Aorta (tissue), 5 donors: ENCODE measurements at regions not wholly inside any gene's neighbourhood (a gene's known extent, or its start where the extent isn't known, plus 50 kb on each side); places are given as distances from the start of the nearest gene placed in this dataset.

Source experiments
- ATAC-seq: fragments of 200-7000 bp; cut with Tn5 transposase; one replicate; pipeline ENCODE4 v1.9.1; 2022; ENCODE audit warnings: moderate library complexity; ENCODE audit not compliant: low FRiP score
- DNase-seq, 2 donors: peaks; one replicate each; pipeline ENCODE4 v3.0.0-alpha.2; 2020
- H3K27ac ChIP-seq, 2 donors: one replicate each; pipeline ENCODE4 v1.5.1; 2013; ENCODE audit warnings: low read length in 2 of 2, mild to moderate bottlenecking in 2 of 2, moderate library complexity in 2 of 2, control low read depth in 1 of 2, inconsistent platforms in 1 of 2, low read depth in 1 of 2
- H3K27me3 ChIP-seq, 2 donors: one replicate each; pipeline ENCODE4 v1.6.1; 2013; ENCODE audit warnings: control low read depth in 1 of 2, low read length in 1 of 2, mild to moderate bottlenecking in 1 of 2, moderate library complexity in 1 of 2; ENCODE audit not compliant: insufficient read depth in 2 of 2, control insufficient read depth in 1 of 2
- H3K36me3 ChIP-seq, 2 donors: one replicate each; pipeline ENCODE4 v1.6.1; 2013; ENCODE audit warnings: control low read depth in 1 of 2, low read length in 1 of 2, mild to moderate bottlenecking in 1 of 2; ENCODE audit not compliant: insufficient read depth in 2 of 2, control insufficient read depth in 1 of 2
- H3K4me1 ChIP-seq, 2 donors: one replicate each; pipeline ENCODE4 v1.6.1; 2013; ENCODE audit warnings: low read length in 2 of 2, control low read depth in 1 of 2, mild to moderate bottlenecking in 1 of 2, moderate library complexity in 1 of 2; ENCODE audit not compliant: insufficient read depth in 2 of 2, control insufficient read depth in 1 of 2
- H3K4me3 ChIP-seq, 2 donors: one replicate each; pipeline ENCODE4 v1.5.1; 2013; ENCODE audit warnings: low read length in 2 of 2, control low read depth in 1 of 2, mild to moderate bottlenecking in 1 of 2
- H3K9me3 ChIP-seq: one replicate; pipeline ENCODE4 v1.6.1; 2013; ENCODE audit warnings: mild to moderate bottlenecking, low read length; ENCODE audit not compliant: control insufficient read depth
- WGBS, 2 donors: extraction: QIAGEN DNeasy Blood & Tissue Kit; methylation state at CpG; one replicate each; pipeline ENCODE4 v1.1.7; 2013; 5-methylcytosine and 5-hydroxymethylcytosine counted together
- intact Hi-C, 2 donors: fragments of 100-400 bp; cut with DNase I; formaldehyde crosslinking; loops; one replicate each; pipeline versions ENCODE4 v1.14.2 to v1.15.0; 2022
- donor health status: healthy with polysubstance abuse.
- donor health status: Bipolar disorder and iron deficiency.
- donor health status: DM: no; HTN: no; CAD: no.
- donor health status: DM: no; HTN: no; CAD: no.
- donor health status: DM: yes; HTN: yes; CAD: no.

DNA sequence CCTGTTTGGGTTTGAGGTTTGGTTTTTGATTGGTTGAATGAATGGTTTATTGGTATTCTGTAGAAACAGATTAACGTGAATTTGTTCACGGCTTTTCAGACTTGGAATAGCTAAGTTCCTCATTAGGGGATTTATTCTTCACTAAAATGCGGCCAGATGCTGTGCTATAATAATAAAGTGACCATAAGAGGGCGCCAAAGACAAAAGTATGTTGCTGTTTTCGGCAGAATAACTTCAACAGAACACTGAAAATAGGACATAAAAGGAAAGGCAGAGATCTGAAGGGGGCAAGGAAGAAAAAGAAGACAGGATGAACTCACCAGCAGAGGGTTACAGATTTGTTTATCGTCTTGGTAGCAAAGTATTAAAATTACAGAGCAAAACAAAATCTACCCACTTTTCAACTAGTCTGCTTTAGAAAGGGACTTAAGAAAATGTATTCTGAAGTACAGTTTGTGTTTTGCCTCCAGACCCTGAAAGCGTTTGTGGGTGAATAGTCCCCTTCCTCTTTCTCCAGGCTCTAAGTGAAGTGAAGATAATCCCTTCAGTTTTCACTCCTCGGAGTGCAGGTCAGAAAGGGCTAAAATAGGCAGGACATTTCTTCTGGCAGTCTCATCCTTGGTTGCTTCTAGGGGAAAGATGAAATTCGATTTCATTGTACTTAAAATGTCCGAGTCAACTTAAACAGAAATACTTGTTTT is 147.6 kb downstream of the IL20RB start:
- Histone ChIP-seq H3K27me3 (peaks cover 0 to 2% of the 10 kb centered on the region in 2 donors), H3K4me3 (no peak overlapping the region), H3K9me3 (peaks cover 2% of the 10 kb centered on the region), H3K27ac (no peak overlapping the region), H3K36me3 (no peaks in the 10 kb centered on the region), H3K4me1 (no peaks in the 10 kb centered on the region)
- ATAC-seq (peak; percentile 80), DNase-seq (no peak)
- intact Hi-C loops = loop anchor here (5.0 to 10.0 kb wide), 3 partner anchors 842 to 949 kb away; no protein-coding TSS in a partner anchor
- WGBS, 2 donors = 6 to 8% methylated on average over 10 of the region's 10 CpGs

DNA sequence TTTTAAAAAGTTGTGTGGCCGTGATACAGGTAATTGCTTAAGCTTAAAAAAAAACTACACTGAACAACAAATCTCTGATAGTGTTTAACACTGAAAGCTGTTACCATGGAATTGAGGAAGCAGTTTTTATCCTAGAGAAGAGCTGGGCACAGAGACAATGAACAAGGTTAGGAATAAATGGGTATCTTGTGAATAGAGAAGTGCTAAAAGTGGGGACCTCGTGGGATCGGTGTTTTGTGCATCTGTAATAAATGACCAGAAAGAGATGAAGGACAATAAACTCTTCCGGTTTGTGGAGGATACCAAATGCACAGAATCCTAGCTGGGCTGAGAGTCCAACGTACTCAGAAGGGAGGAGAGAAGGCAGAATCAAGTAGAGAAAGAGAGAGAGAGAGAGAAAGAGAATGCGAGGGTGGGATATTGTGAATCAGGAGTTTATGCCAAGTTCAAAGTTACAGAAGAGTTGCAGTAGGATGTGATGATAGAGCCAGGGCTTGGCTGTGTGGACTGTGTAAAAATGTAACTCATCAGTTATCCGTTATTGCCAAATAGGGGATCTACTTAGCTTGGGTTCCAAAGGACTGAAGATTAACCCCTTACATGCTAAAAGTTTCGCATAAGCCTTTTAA is 148.9 kb downstream of the IL20RB start:
- Histone ChIP-seq H3K4me1 (no peaks in the 10 kb centered on the region), H3K27ac (no peak overlapping the region), H3K27me3 (peaks cover 0 to 2% of the 10 kb centered on the region in 2 donors), H3K4me3 (no peak overlapping the region), H3K36me3 (no peaks in the 10 kb centered on the region), H3K9me3 (peaks cover 2% of the 10 kb centered on the region)
- no peak for DNase-seq
- WGBS, 2 donors = 37 to 43% methylated on average over 8 of the region's 8 CpGs
- intact Hi-C loops = loop anchor here (5.0 to 10.0 kb wide), 3 partner anchors 841 to 948 kb away; no protein-coding TSS in a partner anchor
- no peak for ATAC-seq

DNA sequence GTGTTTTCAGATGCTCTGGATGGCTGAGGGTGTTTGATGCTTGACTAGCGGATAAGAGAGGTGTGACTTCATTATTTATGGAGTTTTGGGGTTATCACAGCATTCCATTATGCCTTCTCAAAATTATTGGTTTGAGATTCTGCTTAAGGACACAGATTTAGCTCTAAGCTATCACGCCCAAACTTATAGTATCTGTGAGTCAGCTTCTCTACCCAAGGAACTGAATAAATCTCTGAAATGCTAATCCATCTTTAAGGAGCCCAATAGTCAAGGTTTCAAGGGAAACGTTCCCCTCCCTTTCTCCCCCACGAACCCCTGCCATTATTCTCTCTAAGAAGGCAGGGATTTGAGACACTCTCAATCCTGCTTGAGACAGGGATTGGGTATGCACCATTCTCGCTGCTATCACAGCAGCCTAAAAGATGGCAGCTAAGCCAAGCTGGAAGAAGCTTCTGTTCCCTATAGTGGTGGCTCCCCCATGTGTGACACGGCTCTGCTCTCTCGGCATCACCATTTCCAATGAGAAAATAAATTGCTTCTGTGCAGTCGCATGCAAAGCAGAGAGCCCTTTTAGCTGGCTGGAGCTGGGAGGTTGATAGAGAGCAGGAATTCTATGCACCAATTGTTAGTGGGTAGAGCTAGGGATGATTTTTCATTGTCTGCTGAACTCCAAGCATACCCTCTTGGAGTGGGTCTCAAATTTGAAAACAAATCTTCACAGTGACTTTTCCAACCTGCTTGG is 151.1 kb downstream of the IL20RB start:
- Histone ChIP-seq H3K4me3 (no peak overlapping the region), H3K36me3 (no peaks in the 10 kb centered on the region), H3K4me1 (no peaks in the 10 kb centered on the region), H3K9me3 (peaks cover 2% of the 10 kb centered on the region), H3K27me3 (peaks cover 0 to 2% of the 10 kb centered on the region in 2 donors), H3K27ac (no peak overlapping the region)
- no peak for DNase-seq
- 60% methylated on average over 8 of the region's 8 CpGs for WGBS, 2 donors
- ATAC-seq = no peak
- intact Hi-C loops = loop anchor here (5.0 to 10.0 kb wide), 3 partner anchors 838 to 946 kb away; no protein-coding TSS in a partner anchor

DNA sequence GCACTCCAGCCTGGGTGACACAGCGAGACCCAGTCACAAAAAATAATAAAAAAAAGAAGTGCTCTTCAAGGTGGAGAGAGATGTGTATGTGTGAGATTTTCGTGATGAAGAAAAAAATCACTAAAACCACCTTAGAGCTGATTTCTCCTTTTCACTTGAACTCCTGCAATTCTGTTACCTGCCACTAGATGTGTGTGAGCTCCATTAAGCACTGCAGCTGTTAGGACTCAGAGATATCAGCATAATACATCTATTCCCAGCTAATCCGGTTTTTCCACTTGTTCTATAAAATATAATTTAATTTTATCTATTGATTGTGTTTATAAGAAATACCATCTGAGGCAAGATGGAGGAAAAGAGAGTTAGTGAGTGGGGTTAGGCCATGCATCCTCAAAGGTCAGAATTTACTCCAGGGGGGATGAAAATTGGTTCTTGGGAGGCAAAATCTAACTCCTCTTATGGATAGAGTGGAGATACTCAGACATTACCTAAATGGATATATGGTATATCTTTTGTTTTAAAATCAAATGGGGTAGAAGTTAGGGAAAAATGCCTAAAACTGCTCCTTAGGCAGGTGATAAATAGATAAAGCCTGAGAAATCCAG is 152.7 kb downstream of the IL20RB start:
- 22 to 30% methylated on average over 3 of the region's 3 CpGs for WGBS, 2 donors
- intact Hi-C loops = no loop called here
- DNase-seq = no peak
- Histone ChIP-seq H3K4me3 (no peak overlapping the region), H3K9me3 (peaks cover 2% of the 10 kb centered on the region), H3K27ac (no peak overlapping the region), H3K4me1 (no peaks in the 10 kb centered on the region), H3K36me3 (no peaks in the 10 kb centered on the region), H3K27me3 (peaks cover 0 to 2% of the 10 kb centered on the region in 2 donors)
- ATAC-seq = no peak

DNA sequence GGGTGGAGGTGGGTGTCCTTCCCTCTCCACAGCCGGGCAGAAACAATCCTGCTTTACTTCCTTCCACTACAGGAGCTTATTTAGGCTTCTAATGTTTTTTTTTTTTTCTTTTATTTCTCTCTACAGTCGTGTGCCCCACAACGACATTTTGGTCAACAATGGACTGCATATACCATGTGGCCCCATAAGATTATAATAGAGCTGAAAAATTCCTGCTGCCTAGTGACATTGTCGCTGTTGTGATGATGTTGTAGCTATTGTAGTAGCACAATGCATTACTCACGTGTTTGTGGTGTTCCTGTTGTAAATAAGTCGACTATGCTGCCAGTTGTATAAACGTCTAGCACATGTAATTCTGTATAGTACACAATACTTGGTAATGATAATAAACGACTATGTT is 153.7 kb downstream of the IL20RB start:
- 74 to 78% methylated on average over 8 of the region's 8 CpGs for WGBS, 2 donors
- DNase-seq (no peak), ATAC-seq (no peak)
- H3K9me3 ChIP-seq = peaks cover 2% of the 10 kb centered on the region
- H3K36me3 ChIP-seq = no peaks in the 10 kb centered on the region
- H3K27ac ChIP-seq = no peak overlapping the region
- H3K4me1 ChIP-seq = no peaks in the 10 kb centered on the region
- no peak overlapping the region for H3K4me3 ChIP-seq
- H3K27me3 ChIP-seq = peaks cover 0 to 2% of the 10 kb centered on the region in 2 donors
- intact Hi-C loops = no loop called here

DNA sequence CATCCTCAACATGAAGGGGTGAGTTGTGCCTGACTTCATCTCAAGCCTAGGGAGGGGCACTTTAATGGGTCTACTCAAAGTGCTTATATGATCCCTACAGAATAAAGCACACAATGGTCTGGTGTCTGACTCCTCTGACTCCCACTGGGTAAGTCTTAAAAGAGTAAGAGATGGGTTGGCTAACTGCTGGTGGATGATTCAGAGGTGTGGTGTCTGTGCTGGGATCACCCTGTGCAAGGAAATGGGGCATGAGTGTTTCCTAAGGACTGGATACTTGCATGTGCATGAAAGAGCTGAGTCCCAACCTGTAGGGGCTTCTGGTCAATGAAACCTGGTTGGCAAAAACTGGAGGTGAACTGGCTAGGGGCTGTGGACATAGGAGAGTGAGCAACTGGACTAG is 158.8 kb downstream of the IL20RB start:
- Histone ChIP-seq H3K4me3 (no peak overlapping the region), H3K27ac (no peak overlapping the region), H3K27me3 (no peaks in the 10 kb centered on the region), H3K36me3 (no peaks in the 10 kb centered on the region), H3K4me1 (no peaks in the 10 kb centered on the region), H3K9me3 (no peaks in the 10 kb centered on the region)
- intact Hi-C loops = no loop called here
- no peak for DNase-seq
- ATAC-seq = no peak

DNA sequence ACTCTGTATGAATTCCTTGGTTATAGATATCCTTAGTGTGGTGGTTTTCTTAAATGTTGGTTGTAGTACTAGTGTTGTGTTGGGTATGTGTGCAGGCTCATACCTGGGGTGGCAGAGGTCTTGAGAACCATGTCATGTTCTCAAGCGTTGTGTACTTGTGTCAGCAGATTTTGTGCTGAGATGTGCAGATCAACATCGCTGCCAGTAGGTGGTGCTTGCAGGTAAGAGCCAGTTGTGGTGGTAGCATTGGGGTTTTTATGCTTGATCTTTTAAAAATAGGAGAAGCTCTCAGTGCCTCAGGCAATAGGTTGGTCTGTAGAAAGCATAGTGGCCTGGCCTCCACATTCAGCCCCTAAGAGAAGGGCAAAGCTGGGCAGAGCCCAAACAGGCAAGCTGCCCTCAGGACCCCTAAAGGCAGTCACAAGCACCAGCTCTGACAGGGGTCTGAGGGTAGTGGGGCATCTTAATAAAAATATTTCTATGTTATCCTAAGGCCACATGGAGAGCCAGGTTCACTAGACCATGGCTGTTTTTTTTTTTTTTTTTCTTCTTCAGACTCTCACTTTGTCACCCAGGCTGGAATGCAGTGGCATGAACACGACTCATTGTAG is 164.0 kb downstream of the IL20RB start:
- no peaks in the 10 kb centered on the region for H3K9me3 ChIP-seq
- no peak overlapping the region for H3K4me3 ChIP-seq
- intact Hi-C loops = no loop called here
- ATAC-seq (no peak), DNase-seq (no peak)
- H3K27me3 ChIP-seq = no peaks in the 10 kb centered on the region
- no peaks in the 10 kb centered on the region for H3K36me3 ChIP-seq
- H3K27ac ChIP-seq = no peak overlapping the region
- no peaks in the 10 kb centered on the region for H3K4me1 ChIP-seq
- 32 to 37% methylated on average over 3 of the region's 3 CpGs for WGBS, 2 donors

DNA sequence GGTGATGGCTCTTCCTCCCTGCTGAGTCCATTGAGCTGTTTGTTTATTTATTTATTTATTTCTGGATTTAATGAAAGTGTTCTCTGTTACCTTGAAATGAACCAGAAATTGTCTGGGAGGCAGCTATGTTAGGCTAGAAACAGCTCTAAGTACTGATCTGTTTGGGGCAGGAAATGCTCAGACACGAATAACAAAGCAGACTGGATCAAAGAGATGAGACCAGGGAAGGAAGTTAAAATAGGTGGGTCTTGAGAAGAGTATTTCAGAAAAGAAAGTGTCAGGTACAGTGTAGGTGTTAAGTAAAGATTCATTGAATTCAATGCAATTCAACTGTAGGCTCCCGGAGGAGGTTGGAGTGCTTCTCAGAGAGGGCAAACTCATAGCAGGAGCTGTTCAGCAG is 173.3 kb downstream of the IL20RB start:
- no peak for ATAC-seq
- H3K4me3 ChIP-seq = no peak overlapping the region
- no peaks in the 10 kb centered on the region for H3K36me3 ChIP-seq
- no peaks in the 10 kb centered on the region for H3K4me1 ChIP-seq
- DNase-seq = no peak
- H3K27me3 ChIP-seq = no peaks in the 10 kb centered on the region
- intact Hi-C loops = no loop called here
- H3K9me3 ChIP-seq = no peaks in the 10 kb centered on the region
- no peak overlapping the region for H3K27ac ChIP-seq
- WGBS, 2 donors = 25 to 40% methylated on average over 2 of the region's 2 CpGs
